H1 (cell line): ENCODE measurements at regions not wholly inside any gene's neighbourhood (a gene's known extent, or its start where the extent isn't known, plus 50 kb on each side); places are given as distances from the start of the nearest gene placed in this dataset.

Experiments
- CTCF ChIA-PET: fragments of 300-600 bp; sonication (Branson Sonifier 250); formaldehyde crosslinking; loops from one replicate; lab custom pipeline; 2021; ENCODE audit not compliant: partially characterized antibody; lab: Charles Lee
- POLR2A ChIA-PET: fragments of 300-600 bp; sonication (Branson Sonifier 250); formaldehyde crosslinking; loops from one replicate; lab custom pipeline; 2021; ENCODE audit warnings: inconsistent platforms; ENCODE audit not compliant: partially characterized antibody; lab: Charles Lee
- DNase-seq, 2 experiments: peaks; one replicate each; pipeline versions ENCODE4 v3.0.0 to v3.0.0-alpha.2; 2010 to 2022; ENCODE audit warnings: low spot score in 2 of 2, low read depth in 1 of 2, mixed read lengths in 1 of 2
- FAIRE-seq: peaks from 2 replicates; lab custom pipeline; 2011; peaks lifted over from hg19 to GRCh38; lab: Jason Lieb, UNC
- H2AFZ ChIP-seq: 2 replicates; pipeline ENCODE4 v1.8.1; 2012; ENCODE audit warnings: low read length, inconsistent platforms
- H2AK5ac ChIP-seq: 2 replicates; pipeline ENCODE4 v1.6.1; 2013; ENCODE audit warnings: low read depth, low read length
- H2BK120ac ChIP-seq: replicated peaks from 2 replicates; pipeline ENCODE3; 2013; ENCODE audit warnings: low read depth, low read length, inconsistent platforms
- H2BK12ac ChIP-seq: 2 replicates; pipeline ENCODE4 v1.6.1; 2013; ENCODE audit warnings: low read depth, low read length
- H2BK15ac ChIP-seq: 2 replicates; pipeline ENCODE4 v1.6.1; 2013; ENCODE audit warnings: low read length
- H2BK20ac ChIP-seq: 2 replicates; pipeline ENCODE4 v1.6.1; 2013; ENCODE audit warnings: low read length
- H2BK5ac ChIP-seq: 2 replicates; pipeline ENCODE4 v1.6.1; 2013; ENCODE audit warnings: low read depth, low read length
- H3K14ac ChIP-seq: 2 replicates; pipeline ENCODE4 v1.6.1; 2013; ENCODE audit warnings: inconsistent platforms; ENCODE audit not compliant: insufficient read length
- H3K18ac ChIP-seq: 2 replicates; pipeline ENCODE4 v1.6.1; 2013; ENCODE audit warnings: low read length; ENCODE audit errors: extremely low read depth
- H3K23ac ChIP-seq: 2 replicates; pipeline ENCODE4 v1.6.1; 2013; ENCODE audit warnings: inconsistent platforms; ENCODE audit not compliant: insufficient read length
- H3K23me2 ChIP-seq: 2 replicates; pipeline ENCODE4 v1.6.1; 2013; ENCODE audit warnings: low read depth, low read length
- H3K27ac ChIP-seq: 2 replicates; pipeline ENCODE4 v1.6.1; 2011; ENCODE audit warnings: low read depth, low read length, inconsistent platforms
- H3K27me3 ChIP-seq, 4 experiments: replicated peaks in 1 of 4; 1 replicate in 1 of 4; 2 replicates in 3 of 4; pipeline versions ENCODE4 v1.6.1 to v1.8.1; 2011 to 2013; ENCODE audit warnings: low read length in 3 of 4, mild to moderate bottlenecking in 3 of 4, inconsistent platforms in 2 of 4, mixed read lengths in 2 of 4, moderate library complexity in 1 of 4; ENCODE audit not compliant: control insufficient read depth in 3 of 4, insufficient read depth in 3 of 4; ENCODE audit errors: extremely low read depth in 1 of 4
- H3K36me3 ChIP-seq, 4 experiments: 2 replicates each; pipeline versions ENCODE4 v1.6.1 to v1.8.1; 2011 to 2013; ENCODE audit warnings: mild to moderate bottlenecking in 4 of 4, low read length in 3 of 4, moderate library complexity in 2 of 4, control low read depth in 1 of 4, inconsistent platforms in 1 of 4; ENCODE audit not compliant: insufficient read depth in 4 of 4, control insufficient read depth in 2 of 4
- H3K4ac ChIP-seq: replicated peaks from 2 replicates; pipeline ENCODE3; 2013; ENCODE audit warnings: low read length, low read depth, mixed read lengths, inconsistent platforms; ENCODE audit not compliant: insufficient read length
- H3K4me1 ChIP-seq, 4 experiments: replicated peaks in 1 of 4; 1 replicate in 1 of 4; 2 replicates in 3 of 4; pipeline versions ENCODE4 v1.6.1 to v1.8.1; 2011 to 2013; ENCODE audit warnings: low read length in 3 of 4, inconsistent platforms in 2 of 4, mixed read lengths in 1 of 4; ENCODE audit not compliant: insufficient read depth in 4 of 4, control insufficient read depth in 3 of 4
- H3K4me2 ChIP-seq, 2 experiments: 2 replicates each; pipeline versions ENCODE4 v1.6.1 to v1.8.1; 2011 to 2013; ENCODE audit warnings: low read depth in 2 of 2, low read length in 2 of 2, control low read depth in 1 of 2, inconsistent platforms in 1 of 2, mild to moderate bottlenecking in 1 of 2; ENCODE audit not compliant: insufficient read depth in 1 of 2
- H3K4me3 ChIP-seq, 4 experiments: fragments of 200-600, 300-600 bp in 1 of 4; sonication (generic), shearing (Covaris generic), sonication (Bioruptor Twin) in 1 of 4; 2 replicates each; pipeline versions ENCODE4 v1.5.1 to v1.8.1; 2011 to 2016; ENCODE audit warnings: low read length in 4 of 4, low read depth in 3 of 4, control low read depth in 2 of 4, inconsistent platforms in 2 of 4, mild to moderate bottlenecking in 2 of 4, mixed read lengths in 1 of 4, moderate library complexity in 1 of 4; ENCODE audit not compliant: insufficient read depth in 2 of 4; ENCODE audit errors: extremely low read depth in 1 of 4
- H3K56ac ChIP-seq: replicated peaks from 2 replicates; pipeline ENCODE3; 2013; ENCODE audit warnings: low read depth, mild to moderate bottlenecking, mixed read lengths, low read length, inconsistent platforms; ENCODE audit not compliant: insufficient read length
- H3K79me1 ChIP-seq: 2 replicates; pipeline ENCODE4 v1.6.1; 2013; ENCODE audit warnings: low read depth, low read length, control low read depth
- H3K79me2 ChIP-seq, 2 experiments: 2 replicates each; pipeline versions ENCODE4 v1.6.1 to v1.8.1; 2012 to 2013; ENCODE audit warnings: low read length in 2 of 2, mild to moderate bottlenecking in 2 of 2, inconsistent platforms in 1 of 2; ENCODE audit not compliant: insufficient read depth in 2 of 2, control insufficient read depth in 1 of 2
- H3K9ac ChIP-seq, 4 experiments: replicated peaks in 1 of 4; 1 replicate in 1 of 4; 2 replicates in 3 of 4; pipeline versions ENCODE4 v1.6.1 to v1.8.1; 2011 to 2013; ENCODE audit warnings: low read depth in 3 of 4, low read length in 3 of 4, control low read depth in 2 of 4, mild to moderate bottlenecking in 2 of 4, moderate library complexity in 2 of 4, inconsistent platforms in 1 of 4; ENCODE audit errors: extremely low read depth in 1 of 4
- H3K9me3 ChIP-seq, 2 experiments: 2 replicates each; pipeline versions ENCODE4 v1.6.1 to v1.8.1; 2012 to 2013; ENCODE audit warnings: mild to moderate bottlenecking in 2 of 2, moderate library complexity in 2 of 2, control low read depth in 1 of 2, inconsistent platforms in 1 of 2, low read depth in 1 of 2, low read length in 1 of 2, mixed read lengths in 1 of 2; ENCODE audit not compliant: insufficient read depth in 2 of 2
- H4K20me1 ChIP-seq, 2 experiments: replicated peaks in 1 of 2; 2 replicates each; pipeline versions ENCODE3 to v1.8.1; 2011 to 2013; ENCODE audit warnings: inconsistent platforms in 2 of 2, low read length in 2 of 2, mild to moderate bottlenecking in 1 of 2; ENCODE audit not compliant: insufficient read depth in 2 of 2, control insufficient read depth in 1 of 2
- H4K5ac ChIP-seq: 2 replicates; pipeline ENCODE4 v1.6.1; 2013; ENCODE audit warnings: low read length, low read depth, mixed read lengths, inconsistent platforms; ENCODE audit not compliant: insufficient read length
- H4K8ac ChIP-seq: 2 replicates; pipeline ENCODE4 v1.8.0; 2013; ENCODE audit warnings: mild to moderate bottlenecking, moderate library complexity, low read length, inconsistent platforms; ENCODE audit not compliant: insufficient read depth; ENCODE audit errors: extremely low read depth
- H4K91ac ChIP-seq: replicated peaks from 2 replicates; pipeline ENCODE3; 2013; ENCODE audit warnings: low read length, mixed read lengths, inconsistent platforms; ENCODE audit not compliant: insufficient read length
- CHD1 ChIP-seq: IDR thresholded peaks from 2 replicates; pipeline ENCODE4 v1.6.1; 2012; ENCODE audit warnings: low read depth, low read length, improper control_type of control experiment
- CHD2 ChIP-seq: IDR thresholded peaks from 2 replicates; pipeline ENCODE4 v1.6.1; 2012; ENCODE audit warnings: low read length, improper control_type of control experiment
- KDM4A ChIP-seq: IDR thresholded peaks from one replicate; pipeline ENCODE4 v1.7.1; 2012; ENCODE audit warnings: low read depth, mild to moderate bottlenecking, moderate library complexity, low read length, inconsistent platforms; ENCODE audit not compliant: severe bottlenecking
- WGBS, 2 experiments: shearing (Covaris generic) in 1 of 2; methylation state at CpG; one replicate each; pipeline versions ENCODE4 v1.1.6 to v1.1.7; 2013 to 2015; ENCODE audit warnings: low lambda C conversion rate in 2 of 2, mixed read lengths in 2 of 2, inconsistent platforms in 1 of 2, low coverage in 1 of 2, missing lambda C conversion rate in 1 of 2; ENCODE audit not compliant: insufficient replicate concordance in 2 of 2, insufficient coverage in 1 of 2, insufficient read length in 1 of 2; ENCODE audit errors: extremely low coverage in 1 of 2, missing lambda C conversion rate in 1 of 2; 5-methylcytosine and 5-hydroxymethylcytosine counted together

GRCh38 chr2:221130431-221130830 lies 441.7 kb downstream of the EPHA4 start:
- Histone ChIP-seq H3K36me3 (no peaks in the 10 kb centered on the region; a peak in 1 of 8 replicates), H3K18ac (no peak overlapping the region), H2BK5ac (no peak overlapping the region), H3K4me1 (no peaks in the 10 kb centered on the region), H4K20me1 (no peaks in the 10 kb centered on the region), H3K23me2 (no peaks in the 10 kb centered on the region), H3K4me3 (no peak overlapping the region), H3K27ac (no peak overlapping the region), H2BK20ac (no peak overlapping the region), H3K56ac (no peak overlapping the region), H3K4ac (no peak overlapping the region), H3K23ac (no peak overlapping the region), H3K9ac (no peak overlapping the region), H3K79me1 (no peaks in the 10 kb centered on the region), H4K8ac (no peak overlapping the region), H3K14ac (no peak overlapping the region), H3K9me3 (peaks cover 0 to 14% of the 10 kb centered on the region in 2 experiments; a peak in 1 of 4 replicates), H2BK12ac (no peak overlapping the region), H3K27me3 (no peaks in the 10 kb centered on the region), H2AFZ (no peak overlapping the region), H3K79me2 (no peaks in the 10 kb centered on the region), H4K5ac (no peak overlapping the region), H2BK120ac (no peak overlapping the region), H2BK15ac (no peak overlapping the region), H4K91ac (no peak overlapping the region), H2AK5ac (no peak overlapping the region), H3K4me2 (no peak overlapping the region)
- no peak for FAIRE-seq
- DNase-seq, result no peak
- ChIA-PET CTCF (no interaction called here), POLR2A (no interaction called here)
- TF ChIP-seq CHD1, result no peak
- TF ChIP-seq CHD2, result no peak
- TF ChIP-seq KDM4A, result no peak
- WGBS, 2 experiments, result 100% methylated on average over 1 of the region's 1 CpG; no CpG with 5 or more reads in 1 of the 2 experiments
